Naive thymus-derived CD8-positive, alpha-beta T cell (primary cell): ENCODE measurements at regions not wholly inside any gene's neighbourhood (a gene's known extent, or its start where the extent isn't known, plus 50 kb on each side); places are given as distances from the start of the nearest gene placed in this dataset.

Experiments
- ATAC-seq, 2 donors: fragments of 150-1000 bp; cut with Tn5 transposase in 1 of 2; sonication (Bioruptor Pico), chemical (Tn5 transposase) in 1 of 2; 1 replicate in 1 of 2; 2 replicates in 1 of 2; pipeline ENCODE4 v1.10.0; 2021; ENCODE audit warnings: mild to moderate bottlenecking in 2 of 2, moderate library complexity in 2 of 2
- POLR2A ChIA-PET: fragments of 350-600 bp; sonication (Branson Sonifier 250); formaldehyde crosslinking; loops from one replicate; lab custom pipeline; 2021; ENCODE audit warnings: antibody characterized with exemption; lab: Charles Lee
- DNase-seq, 10 donors: peaks; one replicate each; pipeline versions ENCODE4 v3.0.0 to v3.0.0-alpha.2; 2020 to 2022
- H3K27ac Mint-ChIP-seq, 10 donors: one replicate each; pipeline ENCODE4 v1.8.0; 2020 to 2022; ENCODE audit warnings: mild to moderate bottlenecking in 10 of 10, mixed read lengths in 10 of 10, moderate library complexity in 4 of 10, inconsistent platforms in 1 of 10
- H3K27me3 Mint-ChIP-seq, 5 donors: one replicate each; pipeline ENCODE4 v1.8.0; 2021 to 2022; ENCODE audit warnings: mixed read lengths in 5 of 5
- H3K36me3 Mint-ChIP-seq, 3 donors: one replicate each; pipeline ENCODE4 v1.8.0; 2020 to 2022; ENCODE audit warnings: mixed read lengths in 3 of 3, mild to moderate bottlenecking in 2 of 3, inconsistent platforms in 1 of 3
- H3K4me1 Mint-ChIP-seq, 4 donors: one replicate each; pipeline ENCODE4 v1.8.0; 2021 to 2022; ENCODE audit warnings: mixed read lengths in 4 of 4
- H3K4me3 Mint-ChIP-seq, 10 donors: one replicate each; pipeline ENCODE4 v1.8.0; 2020 to 2022; ENCODE audit warnings: mild to moderate bottlenecking in 10 of 10, mixed read lengths in 10 of 10, moderate library complexity in 6 of 10, inconsistent platforms in 1 of 10
- H3K9me3 Mint-ChIP-seq, 9 donors: one replicate each; pipeline ENCODE4 v1.8.0; 2020 to 2022; ENCODE audit warnings: mixed read lengths in 9 of 9, mild to moderate bottlenecking in 3 of 9, inconsistent platforms in 1 of 9, moderate library complexity in 1 of 9

DNA sequence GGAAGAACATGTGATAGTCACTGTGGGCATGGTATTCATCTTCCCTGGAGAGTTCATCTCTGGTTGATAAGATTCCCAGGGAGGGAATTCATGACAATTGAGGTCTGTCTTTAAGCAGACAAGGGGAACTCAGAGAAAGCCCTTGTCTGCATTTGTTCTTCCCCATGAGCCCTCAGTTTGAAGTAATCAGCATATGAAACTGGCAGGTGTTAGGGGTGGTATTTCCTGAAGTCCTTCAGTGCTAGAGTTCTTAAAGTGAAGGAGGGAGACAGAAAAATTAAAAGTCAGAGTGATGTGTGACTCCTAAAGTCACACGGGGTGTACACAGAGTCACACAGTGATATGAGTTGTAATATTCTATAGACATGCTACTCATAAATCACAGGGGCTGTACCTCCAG lies 60.6 kb upstream of the SYK start:
- POLR2A ChIA-PET, result no interaction called here
- no peak for ATAC-seq
- Mint-ChIP-seq H3K36me3 (peaks cover 0 to 8% (median 7%) of the 10 kb centered on the region in 3 donors), H3K4me3 (no peak overlapping the region), H3K9me3 (peaks cover 0 to 31% (median 18%) of the 10 kb centered on the region in 9 donors), H3K27me3 (peaks cover 0 to 3% (median 0%) of the 10 kb centered on the region in 5 donors), H3K27ac (no peak overlapping the region), H3K4me1 (peaks cover 0 to 8% (median 0%) of the 10 kb centered on the region in 4 donors)
- DNase-seq, result no peak

DNA sequence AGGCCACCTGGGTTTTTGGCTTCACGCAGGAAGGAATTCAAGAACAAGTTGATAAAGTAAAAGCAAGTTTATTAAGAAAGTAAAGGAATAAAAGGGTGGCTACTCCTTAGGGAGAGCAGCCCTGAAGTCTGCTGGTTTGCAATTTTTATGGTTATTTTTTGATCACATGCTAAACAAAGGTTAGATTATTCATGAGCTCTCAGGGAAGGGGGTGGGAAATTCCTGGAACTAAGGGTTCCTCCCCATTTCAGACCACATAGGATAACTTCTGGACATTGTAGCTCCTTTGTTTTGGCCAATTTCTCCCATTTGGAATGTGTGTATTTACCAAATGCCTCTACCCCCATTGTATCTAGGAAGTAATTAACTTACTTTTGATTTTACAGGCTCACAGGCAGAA lies 63.9 kb upstream of the SYK start:
- ATAC-seq, result no peak
- POLR2A ChIA-PET, result no interaction called here
- H3K27me3 Mint-ChIP-seq, result no peaks in the 10 kb centered on the region
- DNase-seq, result no peak
- peaks cover 0 to 31% (median 18%) of the 10 kb centered on the region in 9 donors for H3K9me3 Mint-ChIP-seq
- H3K36me3 Mint-ChIP-seq, result peaks cover 0 to 8% (median 7%) of the 10 kb centered on the region in 3 donors
- no peak overlapping the region for H3K27ac Mint-ChIP-seq
- H3K4me3 Mint-ChIP-seq, result no peak overlapping the region
- H3K4me1 Mint-ChIP-seq, result peaks cover 0 to 4% (median 0%) of the 10 kb centered on the region in 4 donors

DNA sequence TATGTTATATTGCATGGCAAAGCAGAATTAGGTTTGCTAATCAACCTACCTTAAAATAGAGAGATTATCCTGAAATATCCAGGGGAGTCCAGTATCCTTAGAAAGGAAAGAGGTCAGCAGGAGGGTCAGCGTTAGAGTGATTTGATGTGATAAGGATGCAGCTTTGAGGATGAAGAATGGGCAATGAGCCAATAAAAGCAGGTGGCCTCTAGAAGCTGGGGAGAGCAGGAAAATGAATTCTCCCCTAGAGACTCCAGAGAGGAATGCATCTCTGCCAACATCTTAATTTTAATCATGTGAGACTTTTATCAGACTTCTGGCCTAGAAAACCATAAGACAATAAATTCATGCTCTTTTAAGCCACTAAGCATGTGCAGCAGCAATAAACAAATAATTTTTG lies 65.7 kb upstream of the SYK start:
- ATAC-seq (no peak), DNase-seq (no peak)
- Mint-ChIP-seq H3K36me3 (peaks cover 0 to 8% (median 7%) of the 10 kb centered on the region in 3 donors), H3K27ac (no peak overlapping the region), H3K4me3 (no peak overlapping the region), H3K4me1 (peaks cover 0 to 2% (median 0%) of the 10 kb centered on the region in 4 donors), H3K27me3 (peaks cover 2 to 14% (median 7%) of the 10 kb centered on the region in 5 donors), H3K9me3 (peaks cover 0 to 31% (median 16%) of the 10 kb centered on the region in 9 donors)
- POLR2A ChIA-PET, result no interaction called here

DNA sequence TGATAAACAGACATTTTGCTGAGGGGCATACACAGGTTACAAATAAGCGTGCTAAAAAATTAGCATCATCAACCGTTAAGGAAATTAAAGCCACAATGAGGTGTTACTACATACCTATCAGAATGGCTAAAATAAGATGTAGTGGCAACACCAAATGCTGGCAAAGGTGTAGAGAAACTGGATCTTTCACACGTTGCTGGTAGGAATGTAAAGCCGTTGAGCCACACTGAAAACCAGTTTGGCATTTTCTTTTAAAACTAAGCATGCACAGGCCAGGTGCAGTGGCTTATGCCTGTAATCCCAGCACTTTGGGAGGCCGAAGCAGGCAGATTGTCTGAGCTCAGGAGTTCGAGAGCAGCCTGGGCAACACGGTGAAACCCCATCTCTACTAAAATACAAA lies 67.0 kb upstream of the SYK start:
- POLR2A ChIA-PET, result no interaction called here
- Mint-ChIP-seq H3K27me3 (peaks cover 7 to 22% (median 10%) of the 10 kb centered on the region in 5 donors), H3K9me3 (peaks cover 0 to 19% (median 10%) of the 10 kb centered on the region in 9 donors), H3K4me3 (no peak overlapping the region), H3K4me1 (no peaks in the 10 kb centered on the region), H3K27ac (no peak overlapping the region), H3K36me3 (peaks cover 0 to 5% (median 4%) of the 10 kb centered on the region in 3 donors)
- DNase-seq (no peak), ATAC-seq (no peak)

DNA sequence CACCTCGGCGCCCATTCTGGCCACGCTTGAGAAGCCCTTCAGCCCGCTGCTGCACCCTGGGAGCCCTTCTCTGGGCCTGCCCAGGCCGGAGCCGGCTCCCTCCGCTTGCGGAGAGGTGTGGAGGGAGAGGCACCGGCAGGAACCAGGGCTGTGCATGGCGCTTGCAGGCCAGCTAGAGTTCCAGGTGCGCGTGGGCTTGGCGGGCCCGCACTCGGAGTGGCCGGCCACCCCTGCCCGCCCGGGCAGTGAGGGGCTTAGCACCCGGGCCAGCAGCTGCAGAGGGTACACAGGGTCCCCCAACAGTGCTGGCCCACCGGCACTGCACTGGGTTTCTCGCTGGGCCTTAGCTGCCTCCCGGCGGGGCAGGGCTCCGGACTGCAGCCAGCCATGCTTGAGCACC lies 72.3 kb upstream of the SYK start:
- no peak for ATAC-seq
- Mint-ChIP-seq H3K27ac (no peak overlapping the region), H3K27me3 (peaks cover 8 to 22% (median 11%) of the 10 kb centered on the region in 5 donors), H3K9me3 (no peaks in the 10 kb centered on the region), H3K4me3 (no peak overlapping the region), H3K4me1 (no peaks in the 10 kb centered on the region), H3K36me3 (no peaks in the 10 kb centered on the region)
- POLR2A ChIA-PET, result no interaction called here
- no peak for DNase-seq

DNA sequence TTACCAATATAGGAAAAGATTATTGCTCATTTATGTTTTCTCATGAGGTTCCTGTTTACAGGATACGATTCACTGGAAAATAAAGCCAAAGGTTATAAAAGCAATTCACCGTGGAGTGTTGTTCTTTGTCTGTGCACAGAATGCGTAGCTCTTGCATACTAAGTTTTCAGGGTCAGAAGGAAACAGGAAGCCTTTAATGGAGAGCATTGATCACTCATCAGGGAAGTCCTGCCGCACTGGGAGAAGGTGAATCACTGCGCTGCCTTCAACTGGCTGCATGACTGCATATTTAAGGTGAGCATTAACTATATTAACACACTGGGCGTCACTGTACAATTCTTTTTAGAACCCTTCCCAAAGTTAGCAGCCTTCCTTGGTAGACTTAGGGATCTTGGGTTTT lies 74.1 kb upstream of the SYK start:
- no peak overlapping the region for H3K27ac Mint-ChIP-seq
- peaks cover 8 to 22% (median 11%) of the 10 kb centered on the region in 5 donors for H3K27me3 Mint-ChIP-seq
- ATAC-seq (no peak), DNase-seq (no peak)
- no peak overlapping the region for H3K4me3 Mint-ChIP-seq
- no peaks in the 10 kb centered on the region for H3K36me3 Mint-ChIP-seq
- no peaks in the 10 kb centered on the region for H3K4me1 Mint-ChIP-seq
- POLR2A ChIA-PET, result no interaction called here
- H3K9me3 Mint-ChIP-seq, result no peaks in the 10 kb centered on the region

DNA sequence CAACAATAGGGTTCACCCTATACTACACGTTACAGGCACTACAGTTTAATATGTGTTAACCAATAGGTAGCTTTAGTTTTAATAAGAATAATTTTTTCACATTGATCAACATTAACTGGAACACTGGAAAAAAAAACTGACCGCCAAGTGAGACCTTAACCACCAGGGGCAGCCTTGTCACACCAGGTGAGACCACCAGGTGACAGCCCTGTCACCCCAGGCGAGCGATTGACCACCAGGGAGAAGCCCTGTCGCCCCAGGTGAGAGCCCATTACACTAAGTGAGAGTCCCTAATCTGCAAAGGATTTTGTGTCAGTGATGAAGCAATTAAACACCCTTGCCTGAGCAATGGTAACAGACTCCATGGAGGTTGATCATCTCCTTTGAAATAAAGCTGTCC lies 75.4 kb upstream of the SYK start:
- POLR2A ChIA-PET, result no interaction called here
- Mint-ChIP-seq H3K27ac (no peak overlapping the region), H3K36me3 (no peaks in the 10 kb centered on the region), H3K4me3 (no peak overlapping the region), H3K27me3 (peaks cover 3 to 12% (median 5%) of the 10 kb centered on the region in 5 donors), H3K9me3 (no peaks in the 10 kb centered on the region), H3K4me1 (no peaks in the 10 kb centered on the region)
- ATAC-seq, result no peak
- no peak for DNase-seq

DNA sequence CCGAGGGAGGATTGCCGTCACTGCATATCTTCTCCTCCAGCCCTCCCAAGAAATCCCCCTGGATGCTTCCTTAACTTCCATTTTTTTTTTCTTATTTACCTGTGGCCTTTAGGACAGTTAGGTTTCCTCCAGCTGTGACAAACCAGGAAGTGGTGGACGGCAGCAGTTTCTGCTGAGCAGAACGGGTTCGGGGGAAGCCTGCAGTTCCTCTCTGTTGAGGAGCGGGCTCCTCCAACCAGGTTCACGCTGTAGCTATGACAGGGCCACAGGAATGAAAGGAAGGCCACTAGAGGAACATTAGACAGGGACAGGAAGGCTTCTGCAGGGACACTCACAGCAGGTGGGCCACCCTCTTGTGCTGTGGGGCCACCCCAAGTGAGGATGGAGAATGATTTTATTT lies 76.7 kb upstream of the SYK start:
- DNase-seq (no peak), ATAC-seq (no peak)
- H3K36me3 Mint-ChIP-seq, result no peaks in the 10 kb centered on the region
- no peak overlapping the region for H3K27ac Mint-ChIP-seq
- peaks cover 0 to 6% (median 0%) of the 10 kb centered on the region in 5 donors for H3K27me3 Mint-ChIP-seq
- POLR2A ChIA-PET, result no interaction called here
- H3K4me3 Mint-ChIP-seq, result no peak overlapping the region
- no peaks in the 10 kb centered on the region for H3K4me1 Mint-ChIP-seq
- no peaks in the 10 kb centered on the region for H3K9me3 Mint-ChIP-seq

DNA sequence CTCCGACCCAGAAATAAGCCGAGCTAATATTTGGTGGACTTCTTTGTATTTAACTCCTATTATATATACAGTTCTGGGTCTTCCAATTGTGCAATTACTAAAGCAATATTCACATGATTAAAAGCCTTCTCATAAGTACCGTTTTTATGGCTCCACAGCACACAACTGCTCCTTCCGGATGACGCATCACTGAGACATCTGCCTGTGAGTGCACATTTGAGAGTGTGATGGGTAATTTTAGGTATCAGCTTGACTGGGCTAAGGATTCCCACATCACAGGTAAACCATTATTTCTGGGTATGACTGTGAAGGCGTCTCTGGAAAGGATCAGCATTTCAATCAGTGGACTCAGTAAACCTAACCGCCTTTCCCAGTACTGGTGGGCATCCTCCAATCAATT lies 77.5 kb upstream of the SYK start:
- no peaks in the 10 kb centered on the region for H3K4me1 Mint-ChIP-seq

DNA sequence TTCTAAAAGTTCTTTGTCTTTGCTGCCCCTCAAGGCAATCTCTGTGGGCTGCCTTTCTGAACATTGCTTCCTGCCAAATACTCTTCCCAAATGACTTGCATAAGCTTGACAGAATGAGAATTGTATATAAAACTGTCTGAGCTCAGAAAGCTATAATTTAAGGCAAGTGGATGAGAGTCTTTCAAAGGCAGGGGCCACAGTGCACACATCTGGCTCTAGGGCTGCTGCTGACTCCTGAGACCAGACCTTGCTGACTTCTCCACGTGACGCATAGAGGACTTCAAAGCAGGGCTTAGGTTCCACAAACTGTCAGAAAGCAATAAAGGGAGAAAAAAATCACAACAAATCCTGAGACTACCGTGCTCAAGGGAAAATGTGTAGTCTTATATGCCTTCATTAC lies 79.4 kb upstream of the DIRAS2 start:
- Mint-ChIP-seq H3K9me3 (no peaks in the 10 kb centered on the region), H3K27me3 (peaks cover 0 to 8% (median 4%) of the 10 kb centered on the region in 5 donors), H3K36me3 (no peaks in the 10 kb centered on the region), H3K4me3 (no peak overlapping the region), H3K4me1 (no peaks in the 10 kb centered on the region), H3K27ac (no peak overlapping the region)
- POLR2A ChIA-PET, result no interaction called here
- ATAC-seq (no peak), DNase-seq (no peak)

More for the DNA sequence above, 77.5 kb upstream of the SYK start:
- DNase-seq, result no peak
- no peak overlapping the region for H3K4me3 Mint-ChIP-seq
- no peaks in the 10 kb centered on the region for H3K36me3 Mint-ChIP-seq
- no peak overlapping the region for H3K27ac Mint-ChIP-seq
- peaks cover 0 to 6% (median 0%) of the 10 kb centered on the region in 5 donors for H3K27me3 Mint-ChIP-seq
- no peak for ATAC-seq
- POLR2A ChIA-PET, result no interaction called here
- H3K9me3 Mint-ChIP-seq, result no peaks in the 10 kb centered on the region

DNA sequence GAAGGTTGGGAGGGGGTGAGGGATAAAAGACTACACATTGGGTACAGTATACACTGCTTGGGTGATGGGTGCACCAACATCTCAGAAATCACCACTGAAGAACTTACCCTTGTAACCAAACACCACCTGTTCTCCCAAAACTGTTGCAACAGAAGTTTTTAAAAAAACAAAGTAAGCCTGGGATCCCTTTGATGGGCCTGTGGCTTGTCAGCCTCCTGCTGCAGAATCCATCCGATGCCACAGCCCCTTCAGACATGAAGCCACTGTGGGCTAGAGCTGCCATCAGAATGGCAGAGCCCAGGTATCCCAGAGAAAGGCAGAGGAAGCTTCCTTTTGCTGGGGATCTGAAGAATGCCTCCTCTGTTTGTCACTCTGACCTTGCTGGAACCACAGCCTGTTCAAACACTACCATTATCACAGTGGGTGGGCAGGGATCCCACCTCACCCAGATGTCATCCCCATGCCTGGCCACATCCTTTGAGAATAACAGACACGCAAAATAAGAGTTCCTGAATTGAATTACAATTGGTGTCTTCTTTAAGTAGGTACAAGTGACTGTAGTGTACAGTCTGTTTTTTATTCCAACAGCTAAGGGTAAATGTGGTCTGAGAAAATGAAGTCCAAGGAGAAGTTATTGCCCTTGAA lies 78.1 kb upstream of the DIRAS2 start:
- DNase-seq (no peak), ATAC-seq (no peak)
- H3K9me3 Mint-ChIP-seq, result no peaks in the 10 kb centered on the region
- POLR2A ChIA-PET, result no interaction called here
- H3K4me3 Mint-ChIP-seq, result no peak overlapping the region
- peaks cover 0 to 12% (median 5%) of the 10 kb centered on the region in 5 donors for H3K27me3 Mint-ChIP-seq
- H3K4me1 Mint-ChIP-seq, result no peaks in the 10 kb centered on the region
- H3K27ac Mint-ChIP-seq, result no peak overlapping the region
- H3K36me3 Mint-ChIP-seq, result no peaks in the 10 kb centered on the region

DNA sequence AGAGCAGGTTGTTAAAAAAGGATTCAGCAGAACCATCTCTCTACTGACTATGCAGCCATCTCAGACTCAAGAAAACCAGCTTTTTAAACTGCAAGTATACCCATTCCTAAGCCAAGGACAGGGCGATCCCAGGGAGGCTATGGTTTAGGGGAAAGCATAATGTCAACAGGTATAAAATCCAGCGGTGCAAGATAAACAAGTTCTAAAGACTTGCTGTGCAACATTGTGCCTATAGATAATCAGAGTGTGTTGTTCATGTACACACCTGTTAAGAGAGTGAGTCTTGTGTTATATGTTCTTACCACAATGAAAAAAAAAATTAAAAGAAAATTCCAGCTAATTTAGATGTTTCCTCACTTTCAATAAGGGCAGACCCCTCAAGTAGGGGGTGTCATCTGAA lies 63.6 kb upstream of the DIRAS2 start:
- Mint-ChIP-seq H3K9me3 (no peaks in the 10 kb centered on the region), H3K36me3 (no peaks in the 10 kb centered on the region), H3K4me1 (no peaks in the 10 kb centered on the region), H3K27ac (no peak overlapping the region), H3K4me3 (no peak overlapping the region), H3K27me3 (peaks cover 10 to 17% (median 12%) of the 10 kb centered on the region in 5 donors)
- POLR2A ChIA-PET, result no interaction called here
- ATAC-seq (no peak), DNase-seq (no peak)

DNA sequence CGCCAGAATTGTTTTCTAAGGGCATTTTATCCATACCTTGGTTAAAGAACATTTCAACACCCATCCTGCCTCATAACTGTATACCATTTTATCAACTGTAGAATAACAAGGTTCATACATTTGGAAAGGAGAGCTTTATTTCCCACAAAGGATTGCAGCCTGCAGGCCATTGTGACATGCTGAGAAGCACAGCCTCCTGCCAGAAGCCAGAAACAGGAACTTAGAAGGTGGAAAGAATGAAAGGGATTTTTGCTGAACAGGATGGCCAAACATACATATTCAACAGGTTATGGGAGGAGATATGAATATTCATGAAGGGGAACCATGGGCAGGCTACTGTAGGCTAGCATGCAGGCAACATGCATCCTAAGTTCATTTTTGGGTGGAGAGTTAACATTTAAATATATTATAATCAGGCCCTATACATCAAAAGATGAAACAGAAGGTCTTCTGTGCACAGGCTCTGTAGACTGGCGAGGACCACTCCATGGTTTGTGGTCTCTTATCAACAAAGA lies 59.9 kb upstream of the DIRAS2 start:
- Mint-ChIP-seq H3K9me3 (no peaks in the 10 kb centered on the region), H3K4me3 (no peak overlapping the region), H3K36me3 (no peaks in the 10 kb centered on the region), H3K4me1 (peaks cover 0 to 1% (median 0%) of the 10 kb centered on the region in 4 donors), H3K27ac (peak overlapping the region in 1 of 10 donors; percentile 57), H3K27me3 (peaks cover 18 to 32% (median 24%) of the 10 kb centered on the region in 5 donors)
- POLR2A ChIA-PET, result no interaction called here
- DNase-seq, result no peak
- no peak for ATAC-seq
